HepG2 (cell line): ENCODE measurements at regions not wholly inside any gene's neighbourhood (a gene's known extent, or its start where the extent isn't known, plus 50 kb on each side); places are given as distances from the start of the nearest gene placed in this dataset.

Source experiments
- ATAC-seq: fragments of 200-7000 bp; cut with Tn5 transposase; 3 replicates; pipeline ENCODE4 v1.9.1; 2020; ENCODE audit warnings: mild to moderate bottlenecking, moderate library complexity
- BruUV-seq: library from RNA; stranded (reverse); fragments of 400-500 nt; replicated peaks from 2 replicates; lab custom pipeline; 2021; lab: Mats Ljungman, UMichigan
- CTCF ChIA-PET: fragments of 300-600 bp; formaldehyde crosslinking; extraction: SDS; loops from one replicate; lab custom pipeline; 2021; ENCODE audit warnings: low total read pairs, inconsistent platforms, low intra/inter-chr PET ratio; lab: Yijun Ruan, JAX
- POLR2A ChIA-PET: fragments of 350-600 bp; sonication (Branson Sonifier 250); formaldehyde crosslinking; loops from one replicate; lab custom pipeline; 2020; ENCODE audit warnings: antibody characterized with exemption, inconsistent platforms; lab: Yijun Ruan, JAX
- DNase-seq: peaks from one replicate; pipeline ENCODE4 v3.0.0-alpha.2; 2015; ENCODE audit warnings: low spot score
- FAIRE-seq: peaks from 3 replicates; lab custom pipeline; 2011; peaks lifted over from hg19 to GRCh38; lab: Jason Lieb, UNC
- H2AFZ ChIP-seq: one replicate; pipeline ENCODE4 v1.6.1; 2011; ENCODE audit warnings: low read length, inconsistent platforms
- H3K27ac ChIP-seq: fragments of 300-600 bp; 3 replicates; pipeline ENCODE4 v1.8.0; 2011; ENCODE audit warnings: mixed run types, mild to moderate bottlenecking, mixed read lengths, low read length, inconsistent platforms; ENCODE audit not compliant: insufficient read depth; ENCODE audit errors: extremely low read length
- H3K27me3 ChIP-seq, 2 experiments: fragments of 200-600 bp in 1 of 2; 2 replicates in 1 of 2; 3 replicates in 1 of 2; pipeline versions ENCODE4 v1.6.0 to v1.8.0; 2011; ENCODE audit warnings: low read length in 2 of 2, mild to moderate bottlenecking in 2 of 2, moderate library complexity in 2 of 2, inconsistent platforms in 1 of 2; ENCODE audit not compliant: insufficient read depth in 2 of 2, control insufficient read depth in 1 of 2
- H3K36me3 ChIP-seq, 2 experiments: fragments of 200-600 bp in 1 of 2; replicated peaks in 1 of 2; 2 replicates in 1 of 2; 3 replicates in 1 of 2; pipeline versions ENCODE4 v1.5.1 to v1.8.0; 2011; ENCODE audit warnings: low read length in 2 of 2, inconsistent platforms in 1 of 2; ENCODE audit not compliant: insufficient read depth in 2 of 2, control insufficient read depth in 1 of 2
- H3K4me1 ChIP-seq: 2 replicates; pipeline ENCODE4 v1.5.1; 2012; ENCODE audit warnings: low read length, inconsistent platforms; ENCODE audit not compliant: insufficient read depth
- H3K4me2 ChIP-seq: 2 replicates; pipeline ENCODE4 v1.6.0; 2011; ENCODE audit warnings: low read depth, low read length, inconsistent platforms
- H3K4me3 ChIP-seq, 3 experiments: fragments of 200-600 bp in 1 of 3; sonication (generic), shearing (Covaris generic) in 1 of 3; replicated peaks in 1 of 3; 2 replicates each; pipeline ENCODE4 v1.5.1; 2011 to 2016; ENCODE audit warnings: low read length in 3 of 3, inconsistent platforms in 2 of 3, low read depth in 2 of 3, mild to moderate bottlenecking in 2 of 3, control low read depth in 1 of 3, mixed read lengths in 1 of 3; ENCODE audit not compliant: insufficient read depth in 1 of 3
- H3K79me2 ChIP-seq: one replicate; pipeline ENCODE4 v1.6.1; 2011; ENCODE audit warnings: low read length, inconsistent platforms; ENCODE audit not compliant: insufficient read depth
- H3K9ac ChIP-seq: 2 replicates; pipeline ENCODE4 v1.6.0; 2011; ENCODE audit warnings: mild to moderate bottlenecking, low read depth, low read length, inconsistent platforms; ENCODE audit not compliant: insufficient read depth
- H3K9me3 ChIP-seq: 2 replicates; pipeline ENCODE4 v1.5.1; 2012; ENCODE audit warnings: mild to moderate bottlenecking, low read length
- H4K20me1 ChIP-seq: 2 replicates; pipeline ENCODE4 v1.6.0; 2011; ENCODE audit warnings: inconsistent platforms, mild to moderate bottlenecking, low read length, moderate library complexity; ENCODE audit not compliant: insufficient read depth
- ATF7 ChIP-seq, 2 experiments: fragments of 450-650 bp in 1 of 2; sonication (generic) in 1 of 2; formaldehyde crosslinking in 1 of 2; IDR thresholded peaks; 2 replicates each; pipeline versions ENCODE4 v1.4.0 to v1.6.1; 2016 to 2020; ENCODE audit warnings: antibody characterized with exemption in 1 of 2, mild to moderate bottlenecking in 1 of 2, missing genetic modification reagents in 1 of 2
- CBX1 ChIP-seq: IDR thresholded peaks from one replicate; pipeline ENCODE4 v1.6.1; 2016; ENCODE audit warnings: antibody characterized with exemption, low read depth
- CENPX ChIP-seq: sonication (generic); formaldehyde crosslinking; IDR thresholded peaks from 2 replicates; pipeline ENCODE4 v1.9.0; 2021; ENCODE audit warnings: mild to moderate bottlenecking, missing genetic modification reagents, moderate library complexity
- ELF3 ChIP-seq: IDR thresholded peaks from 2 replicates; pipeline ENCODE4 v1.6.1; 2016; ENCODE audit warnings: missing genetic modification reagents, missing compliant biosample characterization
- KLF11 ChIP-seq: IDR thresholded peaks from 2 replicates; pipeline ENCODE4 v1.6.1; 2016; ENCODE audit warnings: missing compliant biosample characterization
- MXD4 ChIP-seq: IDR thresholded peaks from 2 replicates; pipeline ENCODE4 v1.6.1; 2016; ENCODE audit warnings: mild to moderate bottlenecking, missing biosample characterization, missing genetic modification reagents
- NFKBIZ ChIP-seq: IDR thresholded peaks from 2 replicates; pipeline ENCODE4 v1.6.1; 2018; ENCODE audit warnings: missing genetic modification reagents, missing compliant biosample characterization
- TAF1 ChIP-seq: sonication (generic); formaldehyde crosslinking; IDR thresholded peaks from 2 replicates; pipeline ENCODE4 v1.4.0; 2020; ENCODE audit warnings: missing genetic modification reagents
- ZFAT ChIP-seq: sonication (generic); formaldehyde crosslinking; conservative IDR thresholded peaks from 2 replicates; pipeline ENCODE4 v1.8.1; 2023; ENCODE audit warnings: missing genetic modification reagents, inconsistent platforms
- ZFP36L1 ChIP-seq: sonication (generic); formaldehyde crosslinking; IDR thresholded peaks from 2 replicates; pipeline ENCODE4 v1.8.0; 2022; ENCODE audit warnings: mild to moderate bottlenecking, missing genetic modification reagents, moderate library complexity
- ZFP36L2 ChIP-seq: sonication (generic); formaldehyde crosslinking; IDR thresholded peaks from 2 replicates; pipeline ENCODE4 v1.4.0; 2020; ENCODE audit warnings: missing genetic modification reagents
- ZKSCAN5 ChIP-seq: sonication (generic); formaldehyde crosslinking; IDR thresholded peaks from 2 replicates; pipeline ENCODE4 v1.5.1; 2020; ENCODE audit warnings: mild to moderate bottlenecking, missing genetic modification reagents
- ZNF224 ChIP-seq: sonication (generic); formaldehyde crosslinking; IDR thresholded peaks from 2 replicates; pipeline ENCODE4 v1.5.0; 2020; ENCODE audit warnings: mild to moderate bottlenecking, missing genetic modification reagents
- ZNF232 ChIP-seq: sonication (generic); formaldehyde crosslinking; IDR thresholded peaks from 2 replicates; pipeline ENCODE4 v1.4.0; 2020; ENCODE audit warnings: missing genetic modification reagents, borderline replicate concordance
- ZNF296 ChIP-seq: sonication (generic); formaldehyde crosslinking; conservative IDR thresholded peaks from 2 replicates; pipeline ENCODE4 v1.5.0; 2020; ENCODE audit warnings: mild to moderate bottlenecking, missing genetic modification reagents
- ZNF337 ChIP-seq: sonication (generic); formaldehyde crosslinking; IDR thresholded peaks from 2 replicates; pipeline ENCODE4 v1.5.1; 2020; ENCODE audit warnings: missing genetic modification reagents, low read depth, mild to moderate bottlenecking, borderline replicate concordance
- ZNF343 ChIP-seq: sonication (generic); formaldehyde crosslinking; IDR thresholded peaks from 2 replicates; pipeline ENCODE4 v1.4.0; 2020; ENCODE audit warnings: mild to moderate bottlenecking, missing genetic modification reagents
- ZNF383 ChIP-seq: sonication (generic); formaldehyde crosslinking; IDR thresholded peaks from 2 replicates; pipeline ENCODE4 v1.4.0; 2020; ENCODE audit warnings: missing genetic modification reagents, mild to moderate bottlenecking, borderline replicate concordance
- ZNF558 ChIP-seq: sonication (generic); formaldehyde crosslinking; IDR thresholded peaks from 2 replicates; pipeline ENCODE4 v1.9.0; 2022; ENCODE audit warnings: mild to moderate bottlenecking, missing genetic modification reagents, borderline replicate concordance
- ZNF713 ChIP-seq: sonication (generic); formaldehyde crosslinking; IDR thresholded peaks from 2 replicates; pipeline ENCODE4 v1.4.0; 2020; ENCODE audit warnings: mild to moderate bottlenecking, missing genetic modification reagents
- ZNF773 ChIP-seq: sonication (generic); formaldehyde crosslinking; IDR thresholded peaks from 2 replicates; pipeline ENCODE4 v1.4.0; 2020; ENCODE audit warnings: missing genetic modification reagents, borderline replicate concordance
- WGBS: methylation state at CpG from one replicate; pipeline ENCODE4 v1.1.6; 2017; ENCODE audit warnings: low lambda C conversion rate; 5-methylcytosine and 5-hydroxymethylcytosine counted together
- in situ Hi-C: cut with HindIII; loops from 2 replicates; pipeline ENCODE4 v1.10.0; 2017; ENCODE audit warnings: low pct_unique_long_range_greater_than_20kb; ENCODE audit not compliant: extremely low pct_ligation_motif_present
- intact Hi-C: fragments of 100-400 bp; cut with micrococcal nuclease; formaldehyde crosslinking; loops from one replicate; pipeline ENCODE4 v1.10.0; 2022; ENCODE audit not compliant: unreplicated experiment

DNA sequence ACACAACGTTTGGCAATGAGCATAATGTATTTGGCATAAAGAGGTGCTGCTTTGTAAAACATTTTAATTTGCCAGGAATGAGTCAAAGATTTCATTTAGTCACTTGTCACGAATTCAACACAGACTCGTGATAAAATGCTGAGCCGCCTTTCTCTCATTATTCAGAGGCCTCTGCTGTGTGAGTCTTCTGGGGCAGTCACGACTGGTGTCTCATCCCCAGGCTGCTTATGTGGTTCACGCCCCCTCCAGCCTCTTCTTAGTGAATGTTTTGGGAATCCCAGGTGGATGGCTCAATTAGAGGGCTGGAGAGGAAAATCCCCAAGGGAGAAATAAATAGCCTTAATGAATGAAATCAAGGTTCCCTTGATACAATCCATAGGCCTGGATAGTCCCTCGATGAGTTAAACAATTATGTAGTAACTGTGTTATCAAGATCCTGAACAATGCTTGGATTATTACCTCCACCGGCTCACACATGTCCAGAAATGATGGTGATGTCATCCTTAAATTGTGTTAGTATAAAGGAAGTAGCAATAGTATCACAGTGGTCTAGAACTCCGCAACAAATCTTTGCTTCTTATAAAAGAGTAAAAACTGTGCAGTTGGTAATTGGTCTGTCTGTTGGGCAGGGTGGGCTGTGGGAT is 192.1 kb upstream of the ADAMTS16 start:
- Histone ChIP-seq H3K79me2 (no peaks in the 10 kb centered on the region), H4K20me1 (no peaks in the 10 kb centered on the region), H3K36me3 (no peaks in the 10 kb centered on the region), H3K4me3 (no peak overlapping the region), H3K9ac (no peak overlapping the region), H3K9me3 (no peaks in the 10 kb centered on the region), H3K27me3 (peaks cover 0 to 8% of the 10 kb centered on the region in 2 experiments; a peak in 1 of 5 replicates), H3K27ac (no peak overlapping the region), H2AFZ (no peak overlapping the region), H3K4me2 (no peak overlapping the region), H3K4me1 (no peaks in the 10 kb centered on the region)
- ATAC-seq: no peak
- ChIA-PET POLR2A (no interaction called here), CTCF (no interaction called here)
- intact Hi-C loops (no loop called here), in situ Hi-C loops (no loop called here)
- DNase-seq: no peak
- WGBS: 11% methylated on average over 9 of the region's 9 CpGs
- BruUV-seq: no TSS peak
- FAIRE-seq: no peak
- TF ChIP-seq ATF7 (IDR thresholded peaks at IDR 0.05) (peak; percentile 85), ATF7 (CRISPR knock-in tag; IDR thresholded peaks at IDR 0.05) (no peak), ELF3 (CRISPR knock-in tag) (no peak)

DNA sequence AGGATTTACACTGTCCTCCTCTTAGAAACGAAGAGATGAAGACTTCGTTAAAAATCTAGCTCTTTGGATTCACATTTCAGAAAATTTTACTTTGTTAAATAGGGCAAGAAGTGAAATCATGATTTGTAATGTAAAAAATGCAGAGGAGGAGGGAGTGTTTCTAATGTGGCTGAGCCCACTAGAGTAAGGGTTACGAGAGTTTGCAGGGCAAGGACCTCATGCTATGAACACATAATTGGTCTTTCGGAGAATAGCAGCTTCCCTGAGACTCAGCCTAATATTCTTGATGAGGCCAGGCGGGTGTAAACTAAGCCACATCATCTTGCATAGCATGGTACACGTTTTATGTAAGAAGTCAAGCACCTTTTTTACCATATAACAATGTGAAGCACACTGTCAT is 191.0 kb upstream of the ADAMTS16 start:
- no peaks in the 10 kb centered on the region for H3K79me2 ChIP-seq
- TF ChIP-seq ZFP36L2 (CRISPR knock-in tag): no peak
- TF ChIP-seq ZNF296 (CRISPR knock-in tag): no peak
- no peak for TF ChIP-seq ZNF558 (CRISPR knock-in tag)
- no peak for TF ChIP-seq CBX1
- no peak for TF ChIP-seq MXD4 (CRISPR knock-in tag)
- TF ChIP-seq ZNF337: no peak
- TF ChIP-seq ZNF713: no peak
- no peak for TF ChIP-seq ZFP36L1 (CRISPR knock-in tag)
- no peak for TF ChIP-seq ZKSCAN5 (CRISPR knock-in tag)
- TF ChIP-seq TAF1 (CRISPR knock-in tag): no peak
- TF ChIP-seq ZNF773 (CRISPR knock-in tag): no peak
- no peak for TF ChIP-seq KLF11 (CRISPR knock-in tag)
- no peak for TF ChIP-seq ZNF383 (CRISPR knock-in tag)
- no peak for TF ChIP-seq ZFAT (CRISPR knock-in tag)
- no peak for TF ChIP-seq ZNF232 (CRISPR knock-in tag)
- no peak for TF ChIP-seq ZNF224
- TF ChIP-seq CENPX (CRISPR knock-in tag): no peak
- no peak for TF ChIP-seq NFKBIZ (CRISPR knock-in tag)
- TF ChIP-seq ZNF343 (CRISPR knock-in tag): no peak
- intact Hi-C loops (no loop called here), in situ Hi-C loops (no loop called here)
- no peak overlapping the region for H3K9ac ChIP-seq
- BruUV-seq: no TSS peak
- H3K4me3 ChIP-seq: no peak overlapping the region
- H3K27me3 ChIP-seq: peaks cover 0 to 8% of the 10 kb centered on the region in 2 experiments; a peak in 1 of 5 replicates
- ATAC-seq (no peak), DNase-seq (no peak), FAIRE-seq (no peak)
- H3K9me3 ChIP-seq: no peaks in the 10 kb centered on the region
- no peaks in the 10 kb centered on the region for H4K20me1 ChIP-seq
- H3K4me2 ChIP-seq: no peak overlapping the region
- H3K4me1 ChIP-seq: no peaks in the 10 kb centered on the region
- H3K36me3 ChIP-seq: no peaks in the 10 kb centered on the region
- CTCF ChIA-PET: no interaction called here
- POLR2A ChIA-PET: no interaction called here
- 1% methylated on average over 6 of the region's 6 CpGs for WGBS
- H3K27ac ChIP-seq: no peak overlapping the region
- no peak overlapping the region for H2AFZ ChIP-seq
